ENCODE measurements at regions not wholly inside any gene's neighbourhood (a gene's known extent, or its start where the extent isn't known, plus 50 kb on each side); places are given as distances from the start of the nearest gene placed in this dataset.

DNA sequence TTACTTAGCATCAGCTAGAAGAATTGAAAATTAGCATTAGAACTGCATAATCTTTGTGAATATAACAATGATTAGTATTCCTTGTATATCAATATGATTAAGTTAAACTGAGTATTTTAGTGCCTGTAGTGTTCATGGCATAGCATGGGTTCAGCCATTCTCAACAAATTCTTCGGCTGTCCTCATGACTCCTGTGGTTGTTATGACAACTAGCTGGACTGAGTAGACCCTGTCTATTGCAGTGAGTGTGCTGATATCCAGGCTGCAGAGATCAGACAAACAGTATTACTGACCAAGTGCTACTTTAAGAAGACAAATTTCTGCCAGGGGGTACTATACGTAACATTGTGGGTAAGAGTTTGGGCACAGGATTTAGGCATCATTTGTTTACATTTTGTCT lies 125.9 kb downstream of the NUDT12 start:
- TF ChIP-seq, protein P1, sequence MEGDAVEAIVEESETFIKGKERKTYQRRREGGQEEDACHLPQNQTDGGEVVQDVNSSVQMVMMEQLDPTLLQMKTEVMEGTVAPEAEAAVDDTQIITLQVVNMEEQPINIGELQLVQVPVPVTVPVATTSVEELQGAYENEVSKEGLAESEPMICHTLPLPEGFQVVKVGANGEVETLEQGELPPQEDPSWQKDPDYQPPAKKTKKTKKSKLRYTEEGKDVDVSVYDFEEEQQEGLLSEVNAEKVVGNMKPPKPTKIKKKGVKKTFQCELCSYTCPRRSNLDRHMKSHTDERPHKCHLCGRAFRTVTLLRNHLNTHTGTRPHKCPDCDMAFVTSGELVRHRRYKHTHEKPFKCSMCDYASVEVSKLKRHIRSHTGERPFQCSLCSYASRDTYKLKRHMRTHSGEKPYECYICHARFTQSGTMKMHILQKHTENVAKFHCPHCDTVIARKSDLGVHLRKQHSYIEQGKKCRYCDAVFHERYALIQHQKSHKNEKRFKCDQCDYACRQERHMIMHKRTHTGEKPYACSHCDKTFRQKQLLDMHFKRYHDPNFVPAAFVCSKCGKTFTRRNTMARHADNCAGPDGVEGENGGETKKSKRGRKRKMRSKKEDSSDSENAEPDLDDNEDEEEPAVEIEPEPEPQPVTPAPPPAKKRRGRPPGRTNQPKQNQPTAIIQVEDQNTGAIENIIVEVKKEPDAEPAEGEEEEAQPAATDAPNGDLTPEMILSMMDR (conservative IDR thresholded peaks at IDR 0.05; ENCODE audit: low read length): no peak
- no peak for TF ChIP-seq EZH2phosphoT487 (IDR thresholded peaks at IDR 0.05; ENCODE audit: borderline replicate concordance)

Data from Loucy (cell line).